ENCODE measurements at regions not wholly inside any gene's neighbourhood (a gene's known extent, or its start where the extent isn't known, plus 50 kb on each side); places are given as distances from the start of the nearest gene placed in this dataset.

GRCh38 chr19:27777726-27778125 is 1435.2 kb downstream of the UQCRFS1 start:
- no peak for DNase-seq (ENCODE audit: low read depth in 3 of 3, low spot score in 1 of 3)

- DNase-seq (ENCODE audit: low read depth in 3 of 3, low spot score in 1 of 3): no peak
Observed at GRCh38 chr19:27777242-27777641, 1435.7 kb downstream of the UQCRFS1 start.

- no peak for DNase-seq (ENCODE audit: low read depth in 3 of 3, low spot score in 1 of 3)
Observed at GRCh38 chr19:27776524-27776923, 1436.4 kb downstream of the UQCRFS1 start.

- no peak for DNase-seq (ENCODE audit: low read depth in 3 of 3, low spot score in 1 of 3)
Observed at GRCh38 chr19:27776020-27776419, 1436.9 kb downstream of the UQCRFS1 start.

GRCh38 chr19:27775395-27775794 is 1437.6 kb downstream of the UQCRFS1 start:
- no peak for DNase-seq (ENCODE audit: low read depth in 3 of 3, low spot score in 1 of 3)

- DNase-seq (ENCODE audit: low read depth in 3 of 3, low spot score in 1 of 3): no peak
Observed at GRCh38 chr19:27774827-27775226, 1438.1 kb downstream of the UQCRFS1 start.

GRCh38 chr19:27774337-27774736 is 1438.6 kb downstream of the UQCRFS1 start:
- DNase-seq (ENCODE audit: low read depth in 3 of 3, low spot score in 1 of 3): no peak

- no peak for DNase-seq (ENCODE audit: low read depth in 3 of 3, low spot score in 1 of 3)
Observed at GRCh38 chr19:27773318-27774094, 1439.4 kb downstream of the UQCRFS1 start.

- no peak for DNase-seq (ENCODE audit: low read depth in 3 of 3, low spot score in 1 of 3)
Observed at GRCh38 chr19:27772059-27772458, 1440.9 kb downstream of the UQCRFS1 start.

- DNase-seq (ENCODE audit: low read depth in 3 of 3, low spot score in 1 of 3): no peak
Observed at GRCh38 chr19:27770095-27770494, 1442.9 kb downstream of the UQCRFS1 start.

GRCh38 chr19:27767234-27767633 is 1445.7 kb downstream of the UQCRFS1 start:
- DNase-seq (ENCODE audit: low read depth in 3 of 3, low spot score in 1 of 3): no peak

- no peak for DNase-seq (ENCODE audit: low read depth in 3 of 3, low spot score in 1 of 3)
Observed at GRCh38 chr19:27765912-27766725, 1446.8 kb downstream of the UQCRFS1 start.

GRCh38 chr19:27765397-27765796 is 1447.6 kb downstream of the UQCRFS1 start:
- no peak for DNase-seq (ENCODE audit: low read depth in 3 of 3, low spot score in 1 of 3)

GRCh38 chr19:27764186-27764804 is 1448.7 kb downstream of the UQCRFS1 start:
- no peak for DNase-seq (ENCODE audit: low read depth in 3 of 3, low spot score in 1 of 3)

- DNase-seq (ENCODE audit: low read depth in 3 of 3, low spot score in 1 of 3): no peak
Observed at GRCh38 chr19:27762933-27763332, 1450.0 kb downstream of the UQCRFS1 start.

- DNase-seq (ENCODE audit: low read depth in 3 of 3, low spot score in 1 of 3): no peak
Observed at GRCh38 chr19:27759896-27760295, 1453.1 kb downstream of the UQCRFS1 start.

- DNase-seq (ENCODE audit: low read depth in 3 of 3, low spot score in 1 of 3): no peak
Observed at GRCh38 chr19:27758626-27759505, 1454.1 kb downstream of the UQCRFS1 start.

- DNase-seq (ENCODE audit: low read depth in 3 of 3, low spot score in 1 of 3): no peak
Observed at GRCh38 chr19:27754700-27755099, 1458.3 kb downstream of the UQCRFS1 start.

GRCh38 chr19:27753622-27754021 is 1459.3 kb downstream of the UQCRFS1 start:
- no peak for DNase-seq (ENCODE audit: low read depth in 3 of 3, low spot score in 1 of 3)

GRCh38 chr19:27752530-27753184 is 1460.3 kb downstream of the UQCRFS1 start:
- no peak for DNase-seq (ENCODE audit: low read depth in 3 of 3, low spot score in 1 of 3)

- no peak for DNase-seq (ENCODE audit: low read depth in 3 of 3, low spot score in 1 of 3)
Observed at GRCh38 chr19:27751044-27751391, 1461.9 kb downstream of the UQCRFS1 start.

Data from stimulated activated CD4-positive, alpha-beta T cell treated with anti-CD3 and anti-CD28 coated beads, TNF-alpha, amount 100 ng/mL, for 1 hour (primary cell).